Hepatic stellate cell (primary cell): ENCODE measurements at regions not wholly inside any gene's neighbourhood (a gene's known extent, or its start where the extent isn't known, plus 50 kb on each side); places are given as distances from the start of the nearest gene placed in this dataset.

Experiments
- DNase-seq: peaks from one replicate; pipeline ENCODE4 v3.0.0; 2011; ENCODE audit warnings: low spot score

DNA sequence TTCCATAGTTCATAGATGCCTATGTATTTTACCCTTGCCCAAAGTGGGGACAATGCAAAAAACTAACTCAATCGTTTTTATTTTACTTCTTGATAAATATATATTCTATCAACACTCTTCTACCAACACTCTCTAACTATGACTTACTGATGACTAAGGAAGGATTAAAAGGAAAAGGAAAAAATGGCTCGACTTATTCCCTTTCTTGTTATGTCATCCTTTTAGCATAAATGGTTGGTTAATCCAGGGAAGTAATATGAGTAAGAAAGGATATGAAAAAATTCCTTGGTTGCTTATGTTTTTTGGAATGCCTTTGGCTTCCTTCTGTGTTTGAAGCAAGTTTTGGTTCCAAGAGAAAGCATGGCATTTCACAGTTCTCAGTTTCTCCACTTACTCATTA lies 1087.1 kb downstream of the C4orf33 start:
- DNase-seq = no peak

- no peak for DNase-seq
Observed at GRCh38 chr4:130183766-130184165, 1087.8 kb downstream of the C4orf33 start.

GRCh38 chr4:130185123-130185522 lies 1089.2 kb downstream of the C4orf33 start:
- DNase-seq = no peak

DNA sequence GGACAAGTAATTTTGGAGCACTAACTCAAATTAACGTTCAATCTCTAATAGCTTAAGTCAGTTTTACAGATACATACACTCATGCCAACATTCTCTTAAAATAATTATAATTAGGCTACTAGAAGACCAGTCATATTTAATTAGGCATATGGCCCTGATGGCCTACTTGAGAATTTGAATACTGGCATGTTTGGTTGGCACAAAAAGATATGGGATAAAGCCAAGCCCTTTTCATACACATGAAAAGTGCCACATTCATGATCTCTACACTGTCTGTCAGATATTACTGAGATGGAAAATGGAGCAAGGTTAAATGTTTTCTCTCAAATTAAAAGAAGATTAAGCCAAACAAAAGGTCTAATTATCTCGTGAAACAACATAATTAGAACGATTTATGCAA lies 1091.0 kb downstream of the C4orf33 start:
- no peak for DNase-seq

- DNase-seq = no peak
Observed at GRCh38 chr4:130187587-130187986, 1091.6 kb downstream of the C4orf33 start.

DNA sequence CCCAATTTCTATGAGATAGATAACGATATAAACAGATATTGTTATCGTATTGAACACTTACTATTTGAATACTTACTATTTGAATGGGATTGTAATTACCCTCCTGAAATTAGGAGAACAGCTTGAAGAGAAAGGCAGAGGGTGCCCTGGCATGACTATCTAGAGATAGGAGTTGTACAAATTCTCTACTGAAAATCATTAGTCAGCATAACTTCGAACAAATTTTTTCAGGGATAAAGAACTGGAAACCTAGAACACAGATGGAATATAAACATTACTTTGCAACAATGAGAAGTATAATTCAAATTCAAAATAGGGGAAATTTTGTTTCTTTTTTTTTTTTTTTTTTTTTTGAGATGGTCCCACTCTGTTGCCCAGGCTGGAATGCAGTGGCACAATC lies 1096.8 kb downstream of the C4orf33 start:
- no peak for DNase-seq

- DNase-seq = no peak
Observed at GRCh38 chr4:130197946-130198345, 1102.0 kb downstream of the C4orf33 start.

GRCh38 chr4:130203571-130203970 lies 1107.6 kb downstream of the C4orf33 start:
- DNase-seq = no peak

DNA sequence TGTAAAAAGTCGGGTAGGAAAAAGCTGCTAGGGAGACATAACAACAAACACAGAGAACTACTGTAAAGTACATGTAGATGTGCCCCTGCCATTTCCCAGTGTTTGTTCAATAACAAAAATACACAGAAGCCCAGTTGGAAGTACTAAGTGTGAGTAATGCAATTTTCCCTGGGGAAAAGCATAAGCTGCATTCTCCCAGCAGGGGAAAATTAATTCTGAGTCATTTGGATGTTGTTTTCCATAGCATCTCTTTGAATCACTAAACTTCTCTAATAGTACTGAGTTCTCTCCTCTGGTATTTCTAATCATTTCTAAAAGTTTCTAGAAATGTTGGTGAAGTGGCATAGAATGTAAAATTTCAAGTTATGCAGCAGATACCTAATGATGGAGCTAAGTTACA lies 1114.9 kb downstream of the C4orf33 start:
- DNase-seq = no peak

DNA sequence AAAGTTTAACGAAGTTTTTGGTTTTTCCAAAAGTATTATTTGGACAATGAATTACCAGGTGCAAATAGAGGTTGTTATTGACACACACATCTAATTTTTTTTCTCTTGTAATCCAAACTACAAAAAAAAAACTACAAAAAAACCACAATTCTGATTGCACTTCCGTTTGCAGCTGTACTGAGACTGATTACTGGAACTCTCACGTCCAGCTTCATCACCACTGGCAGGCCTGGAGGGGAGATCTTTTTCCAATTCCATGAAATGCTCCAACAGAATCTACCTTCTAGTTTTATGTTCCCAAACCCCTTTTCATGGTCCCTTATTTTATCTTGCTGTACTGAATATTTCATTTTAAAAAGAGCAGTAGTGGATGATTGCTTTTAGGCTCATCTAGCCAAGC lies 1118.3 kb downstream of the C4orf33 start:
- no peak for DNase-seq

GRCh38 chr4:130233377-130234047 lies 1137.6 kb downstream of the C4orf33 start:
- no peak for DNase-seq

DNA sequence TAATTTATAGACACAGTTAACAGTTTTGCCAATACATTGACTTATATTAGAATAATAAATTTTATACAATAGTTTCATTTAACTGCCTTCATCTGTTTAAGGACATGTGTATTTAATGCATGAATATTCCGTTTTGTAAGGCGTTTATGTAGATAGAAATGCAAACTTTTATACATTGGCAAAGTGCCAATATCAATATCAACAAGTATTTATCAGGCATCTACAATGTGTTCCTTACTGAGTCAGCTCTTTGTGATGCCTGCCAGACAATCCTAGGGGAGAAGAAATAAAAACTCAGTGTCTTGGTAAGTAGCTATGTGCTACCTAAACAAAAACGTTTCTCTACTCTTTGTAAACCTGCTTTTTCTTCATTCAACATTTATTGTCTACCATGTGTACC lies 1142.2 kb downstream of the C4orf33 start:
- no peak for DNase-seq

DNA sequence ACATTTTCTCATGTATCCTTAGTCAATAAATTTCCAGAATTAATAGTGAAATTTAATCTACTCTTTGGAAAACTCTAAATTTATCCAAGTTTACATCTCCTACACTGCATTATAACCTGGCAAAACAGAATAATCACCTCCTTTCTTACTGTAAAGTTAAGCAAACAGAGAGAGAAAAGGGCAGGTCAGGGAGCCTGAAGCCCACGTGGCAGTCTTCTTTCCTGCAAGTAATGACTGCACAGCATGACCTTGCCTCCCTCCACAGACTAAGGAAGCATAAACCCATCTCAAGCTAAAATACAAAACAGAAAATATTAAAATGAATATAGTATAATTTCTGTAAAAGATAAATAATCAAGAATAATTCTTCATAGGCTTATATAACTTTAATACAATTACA lies 1153.0 kb downstream of the C4orf33 start:
- no peak for DNase-seq

DNA sequence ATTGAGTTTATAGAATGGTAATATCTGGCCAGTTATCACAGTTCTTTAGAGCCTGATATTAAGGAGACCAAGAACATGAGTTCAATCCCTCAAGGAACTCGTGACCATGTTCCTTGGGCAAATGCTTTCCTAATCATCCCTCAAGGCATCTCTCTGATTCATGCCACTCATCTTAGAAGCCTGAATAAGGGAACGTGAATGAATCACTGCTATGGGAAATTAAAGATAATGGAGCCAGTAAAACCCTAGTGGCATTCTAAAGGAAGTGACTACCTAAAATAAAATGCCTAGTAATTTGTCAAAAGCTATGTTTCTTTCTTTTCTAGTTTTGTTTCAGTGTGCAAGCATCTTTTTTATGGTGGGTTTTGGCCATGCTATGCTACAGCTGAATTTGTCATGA lies 1161.3 kb downstream of the C4orf33 start:
- DNase-seq = peak; percentile 0

- no peak for DNase-seq
Observed at GRCh38 chr4:130266814-130267213, 1170.9 kb downstream of the C4orf33 start.

GRCh38 chr4:130288576-130288975 lies 1192.6 kb downstream of the C4orf33 start:
- DNase-seq = no peak

DNA sequence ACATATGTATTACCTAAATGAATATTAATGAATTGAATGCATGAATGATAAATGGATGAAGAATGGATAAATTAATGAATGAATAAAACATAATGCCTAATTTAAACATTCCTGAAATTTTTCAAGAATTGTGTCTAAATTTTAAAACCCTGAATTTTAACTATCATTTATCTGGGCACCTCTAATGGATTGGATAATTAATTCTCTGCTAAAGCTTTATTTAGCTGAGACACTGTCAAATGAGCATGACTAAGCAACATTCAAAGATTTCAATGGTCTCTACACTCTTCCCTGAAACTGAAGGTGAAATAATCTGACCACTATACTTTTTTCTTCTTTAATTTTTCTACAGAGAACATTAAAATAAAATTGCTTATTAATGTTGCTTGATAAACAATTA lies 1197.7 kb downstream of the C4orf33 start:
- DNase-seq = no peak

GRCh38 chr4:130296448-130296847 lies 1200.5 kb downstream of the C4orf33 start:
- no peak for DNase-seq

DNA sequence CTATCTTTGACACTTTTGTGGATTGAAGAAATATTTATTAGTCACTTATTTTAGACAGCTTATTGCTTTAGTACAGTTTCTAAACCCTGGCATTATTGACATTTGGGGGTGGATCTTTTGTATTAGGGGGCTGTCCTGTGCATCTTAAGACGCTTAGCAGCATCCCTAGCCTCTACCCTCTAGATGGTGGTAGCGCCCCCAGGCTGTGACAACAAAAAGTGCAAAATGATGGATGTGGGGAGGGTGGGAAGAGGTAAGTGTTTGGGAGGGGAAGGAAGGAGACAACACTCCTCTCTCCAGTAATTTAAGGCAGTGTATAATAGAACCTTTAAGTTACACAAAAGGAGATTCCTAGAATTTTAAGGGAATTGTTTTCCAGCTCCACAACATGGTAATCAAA lies 1210.6 kb downstream of the C4orf33 start:
- no peak for DNase-seq

- no peak for DNase-seq
Observed at GRCh38 chr4:130309221-130309620, 1213.3 kb downstream of the C4orf33 start.

DNA sequence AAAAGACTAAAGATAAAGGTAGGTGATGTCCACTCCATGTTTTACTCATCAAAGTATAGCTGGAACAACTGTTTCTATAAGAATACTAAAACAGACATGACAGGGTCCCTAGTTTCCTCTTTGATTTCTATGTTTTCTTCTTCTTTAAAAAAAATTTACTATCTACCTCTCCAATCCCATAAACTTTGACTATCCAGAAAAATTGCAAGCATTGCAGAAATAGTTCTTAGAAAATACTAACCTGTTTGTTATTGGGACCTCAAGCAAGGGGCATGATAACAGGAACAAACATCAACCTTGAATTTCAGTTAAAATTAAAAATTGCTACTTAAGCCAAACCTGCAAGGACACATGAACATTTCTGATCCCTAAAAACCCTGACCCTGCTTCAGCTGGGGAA lies 1226.5 kb downstream of the C4orf33 start:
- DNase-seq = no peak

DNA sequence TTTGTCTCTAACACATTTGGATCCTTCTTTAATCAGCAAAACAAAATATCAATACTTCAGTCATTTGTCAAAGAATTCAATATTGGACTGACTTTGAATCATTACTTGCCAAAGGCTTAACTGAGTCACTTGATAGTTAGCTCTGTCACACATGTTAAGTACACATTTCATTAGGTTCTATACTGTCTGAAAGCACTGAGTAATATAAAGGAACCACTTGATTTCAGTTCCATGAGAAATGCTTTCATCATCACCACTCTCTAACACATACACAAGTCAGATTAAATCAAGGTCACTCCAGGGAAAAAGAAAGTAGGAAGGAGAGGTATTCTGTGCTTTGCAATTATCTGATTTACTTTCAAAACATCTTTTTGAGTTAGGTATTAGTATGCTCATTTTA lies 1233.1 kb downstream of the C4orf33 start:
- no peak for DNase-seq

DNA sequence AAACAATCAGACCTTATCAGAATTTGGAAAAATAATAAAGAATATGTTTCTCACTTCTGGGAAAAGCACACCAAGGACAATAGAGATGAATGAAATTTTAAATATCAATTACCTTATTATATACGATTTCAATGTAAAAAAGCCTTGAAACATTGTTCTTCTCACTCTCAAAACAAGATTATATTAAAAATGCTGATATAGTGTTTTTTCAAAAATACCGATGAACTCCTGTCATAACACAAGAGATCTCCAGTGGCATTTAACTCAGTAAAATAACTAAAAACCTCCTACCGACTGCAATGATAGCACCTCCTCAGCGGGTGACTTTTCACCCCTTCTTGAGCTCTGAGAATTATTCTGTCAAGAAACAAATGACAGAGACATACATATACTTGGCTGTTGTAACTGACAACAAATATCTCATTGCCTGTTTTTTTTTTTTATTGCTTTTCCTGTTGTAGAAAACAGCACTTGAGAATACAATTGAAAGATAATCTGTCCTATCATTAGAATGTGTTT lies 1237.3 kb downstream of the C4orf33 start:
- DNase-seq = no peak

- no peak for DNase-seq
Observed at GRCh38 chr4:130335417-130336194, 1239.7 kb downstream of the C4orf33 start.
